Uterus (tissue), 3 donors: ENCODE measurements at regions not wholly inside any gene's neighbourhood (a gene's known extent, or its start where the extent isn't known, plus 50 kb on each side); places are given as distances from the start of the nearest gene placed in this dataset.

Source experiments
- DNase-seq, 2 donors: peaks; one replicate each; pipeline ENCODE4 v3.0.0-alpha.2; 2019 to 2020
- H3K27ac ChIP-seq, 2 donors: fragments of 200-600 bp; sonication (generic); 1 replicate in 1 of 2; 2 replicates in 1 of 2; pipeline ENCODE4 v1.5.1; 2016 to 2018
- H3K27me3 ChIP-seq, 2 donors: fragments of 200-600 bp; sonication (generic); one replicate each; pipeline ENCODE4 v1.5.1; 2018 to 2019; ENCODE audit warnings: control low read depth in 1 of 2
- H3K36me3 ChIP-seq, 2 donors: fragments of 200-600 bp; sonication (generic); one replicate each; pipeline ENCODE4 v1.5.1; 2019; ENCODE audit warnings: control low read depth in 1 of 2
- H3K4me1 ChIP-seq, 2 donors: fragments of 200-600 bp; sonication (generic); one replicate each; pipeline ENCODE4 v1.5.1; 2018 to 2019; ENCODE audit warnings: control low read depth in 1 of 2
- H3K4me3 ChIP-seq, 2 donors: fragments of 200-600 bp; sonication (generic); 1 replicate in 1 of 2; 2 replicates in 1 of 2; pipeline ENCODE4 v1.5.1; 2018 to 2019; ENCODE audit warnings: mild to moderate bottlenecking in 1 of 2
- H3K9me3 ChIP-seq, 2 donors: fragments of 200-600 bp; sonication (generic); one replicate each; pipeline ENCODE4 v1.5.1; 2019; ENCODE audit warnings: control low read depth in 1 of 2
- POLR2A ChIP-seq, 2 donors: fragments of 450-650 bp; IDR thresholded peaks; one replicate each; pipeline ENCODE4 v1.6.1; 2016; ENCODE audit warnings: antibody characterized with exemption in 2 of 2, mild to moderate bottlenecking in 1 of 2, moderate library complexity in 1 of 2
- intact Hi-C: fragments of 100-400 bp; cut with DNase I; formaldehyde crosslinking; loops from one replicate; pipeline ENCODE4 v1.15.1; 2023; ENCODE audit warnings: low total_unique reads
- TF ChIP-seq, protein P1 (sequence below), 4 experiments: fragments of 200-600 bp in 2 of 4; fragments of 450-650 bp in 2 of 4; sonication (generic) in 2 of 4; IDR thresholded peaks; one replicate each; pipeline ENCODE4 v1.5.1; 2016 to 2019; ENCODE audit warnings: antibody characterized with exemption in 4 of 4, mild to moderate bottlenecking in 2 of 4, moderate library complexity in 1 of 4
- donor health status: DM: yes; HTN: yes; CAD: no.

DNA sequence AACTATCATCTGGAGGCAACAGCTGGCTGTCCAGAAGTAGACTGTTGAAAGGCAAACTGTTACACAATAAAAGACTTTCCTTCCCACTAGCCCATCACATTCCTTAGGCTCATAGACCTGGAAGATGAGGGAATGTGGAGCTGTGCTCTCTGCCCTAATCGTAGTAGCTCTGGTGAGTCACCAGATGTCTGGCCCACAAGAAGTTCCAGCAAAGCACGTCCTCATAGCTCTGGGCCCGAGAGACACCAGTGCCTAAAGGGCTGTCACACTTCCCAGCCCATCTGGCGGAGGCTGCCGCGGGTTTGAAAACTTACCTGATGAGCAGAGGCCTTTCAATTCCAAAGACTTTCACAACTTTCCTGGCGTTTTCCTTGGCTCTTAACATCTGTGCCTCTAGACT, 81.7 kb upstream of the STOX2 start:
- Histone ChIP-seq H3K9me3 (no peaks in the 10 kb centered on the region), H3K36me3 (no peaks in the 10 kb centered on the region), H3K4me3 (no peak overlapping the region), H3K27ac (no peak overlapping the region), H3K4me1 (no peaks in the 10 kb centered on the region), H3K27me3 (no peaks in the 10 kb centered on the region)
- TF ChIP-seq, protein P1, sequence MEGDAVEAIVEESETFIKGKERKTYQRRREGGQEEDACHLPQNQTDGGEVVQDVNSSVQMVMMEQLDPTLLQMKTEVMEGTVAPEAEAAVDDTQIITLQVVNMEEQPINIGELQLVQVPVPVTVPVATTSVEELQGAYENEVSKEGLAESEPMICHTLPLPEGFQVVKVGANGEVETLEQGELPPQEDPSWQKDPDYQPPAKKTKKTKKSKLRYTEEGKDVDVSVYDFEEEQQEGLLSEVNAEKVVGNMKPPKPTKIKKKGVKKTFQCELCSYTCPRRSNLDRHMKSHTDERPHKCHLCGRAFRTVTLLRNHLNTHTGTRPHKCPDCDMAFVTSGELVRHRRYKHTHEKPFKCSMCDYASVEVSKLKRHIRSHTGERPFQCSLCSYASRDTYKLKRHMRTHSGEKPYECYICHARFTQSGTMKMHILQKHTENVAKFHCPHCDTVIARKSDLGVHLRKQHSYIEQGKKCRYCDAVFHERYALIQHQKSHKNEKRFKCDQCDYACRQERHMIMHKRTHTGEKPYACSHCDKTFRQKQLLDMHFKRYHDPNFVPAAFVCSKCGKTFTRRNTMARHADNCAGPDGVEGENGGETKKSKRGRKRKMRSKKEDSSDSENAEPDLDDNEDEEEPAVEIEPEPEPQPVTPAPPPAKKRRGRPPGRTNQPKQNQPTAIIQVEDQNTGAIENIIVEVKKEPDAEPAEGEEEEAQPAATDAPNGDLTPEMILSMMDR (IDR thresholded peaks at IDR 0.05), result no peak
- no peak for TF ChIP-seq POLR2A (IDR thresholded peaks at IDR 0.05)
- DNase-seq, result no peak
- intact Hi-C loops, result no loop called here

DNA sequence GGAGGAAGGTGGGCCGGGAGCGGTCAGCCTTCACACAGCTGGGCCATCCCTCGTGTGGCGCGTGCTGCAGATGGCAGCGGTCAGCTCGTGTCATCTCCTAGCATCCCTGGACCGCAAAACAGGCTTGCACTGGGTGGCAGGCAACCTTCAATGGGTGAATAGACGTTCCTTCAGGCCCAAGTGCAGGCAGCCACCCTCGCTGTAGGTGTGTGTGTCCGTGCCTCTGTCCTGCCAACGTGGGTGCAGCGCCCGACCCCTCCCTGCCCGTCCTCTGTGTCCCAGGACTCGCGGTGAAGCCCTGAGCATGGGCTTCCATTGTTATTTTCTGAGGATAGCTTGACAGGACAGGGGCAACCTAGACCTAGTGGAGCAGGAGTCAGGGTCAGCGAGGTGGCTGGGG, 79.8 kb upstream of the STOX2 start:
- no peaks in the 10 kb centered on the region for H3K27me3 ChIP-seq
- no peaks in the 10 kb centered on the region for H3K36me3 ChIP-seq
- intact Hi-C loops, result no loop called here
- no peak for DNase-seq
- no peaks in the 10 kb centered on the region for H3K9me3 ChIP-seq
- TF ChIP-seq, protein P1 (IDR thresholded peaks at IDR 0.05), result no peak
- TF ChIP-seq POLR2A (IDR thresholded peaks at IDR 0.05), result no peak
- H3K27ac ChIP-seq, result no peak overlapping the region
- no peak overlapping the region for H3K4me3 ChIP-seq
- no peaks in the 10 kb centered on the region for H3K4me1 ChIP-seq

DNA sequence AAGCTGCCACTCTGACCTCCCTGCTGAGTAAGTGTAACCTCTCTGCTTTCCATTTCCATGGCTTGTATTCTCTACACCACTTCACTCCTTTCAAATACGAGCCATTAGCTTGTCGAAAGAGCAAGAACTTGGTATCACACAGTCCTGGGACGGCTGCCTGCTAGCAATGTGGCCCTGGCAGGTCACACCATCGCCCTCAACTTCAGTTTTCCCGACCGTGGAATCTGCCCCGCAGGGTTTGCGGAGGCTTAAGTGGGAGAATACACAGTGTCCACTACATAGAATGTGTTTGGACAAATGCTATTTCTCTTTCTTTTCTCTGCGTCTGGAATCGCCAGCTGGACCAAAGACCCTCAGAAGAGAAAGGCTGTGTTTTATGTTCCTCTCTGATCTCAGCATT, 78.6 kb upstream of the STOX2 start:
- no peak for DNase-seq
- H3K9me3 ChIP-seq, result no peaks in the 10 kb centered on the region
- no peak for TF ChIP-seq POLR2A (IDR thresholded peaks at IDR 0.05)
- TF ChIP-seq, protein P1 (IDR thresholded peaks at IDR 0.05), result no peak
- H3K27ac ChIP-seq, result no peak overlapping the region
- no peak overlapping the region for H3K4me3 ChIP-seq
- intact Hi-C loops, result no loop called here
- no peaks in the 10 kb centered on the region for H3K4me1 ChIP-seq
- no peaks in the 10 kb centered on the region for H3K27me3 ChIP-seq
- H3K36me3 ChIP-seq, result no peaks in the 10 kb centered on the region

DNA sequence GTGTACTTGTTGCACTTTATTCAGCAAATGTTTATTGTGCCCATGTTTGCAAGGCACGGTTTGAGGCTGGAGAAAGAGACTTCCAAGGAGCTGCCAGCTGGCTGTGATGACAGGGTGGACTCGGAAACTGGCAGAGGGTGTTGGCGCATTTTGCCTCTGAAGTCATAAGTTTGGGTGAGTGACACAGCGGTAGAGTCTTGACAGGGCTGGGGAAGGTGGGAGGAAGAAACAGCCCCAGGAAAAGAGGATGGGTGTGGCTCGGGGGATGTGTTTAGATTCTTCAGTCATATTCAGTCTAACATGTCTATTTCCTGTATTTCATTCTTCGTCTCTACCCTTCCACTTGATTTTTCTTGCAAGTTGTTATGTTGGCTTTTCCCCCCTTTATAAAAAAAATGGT, 77.0 kb upstream of the STOX2 start:
- no peaks in the 10 kb centered on the region for H3K36me3 ChIP-seq
- H3K9me3 ChIP-seq, result no peaks in the 10 kb centered on the region
- intact Hi-C loops, result no loop called here
- no peaks in the 10 kb centered on the region for H3K27me3 ChIP-seq
- TF ChIP-seq, protein P1 (IDR thresholded peaks at IDR 0.05), result no peak
- TF ChIP-seq POLR2A (IDR thresholded peaks at IDR 0.05), result no peak
- no peak for DNase-seq
- no peak overlapping the region for H3K4me3 ChIP-seq
- H3K4me1 ChIP-seq, result no peaks in the 10 kb centered on the region
- no peak overlapping the region for H3K27ac ChIP-seq

DNA sequence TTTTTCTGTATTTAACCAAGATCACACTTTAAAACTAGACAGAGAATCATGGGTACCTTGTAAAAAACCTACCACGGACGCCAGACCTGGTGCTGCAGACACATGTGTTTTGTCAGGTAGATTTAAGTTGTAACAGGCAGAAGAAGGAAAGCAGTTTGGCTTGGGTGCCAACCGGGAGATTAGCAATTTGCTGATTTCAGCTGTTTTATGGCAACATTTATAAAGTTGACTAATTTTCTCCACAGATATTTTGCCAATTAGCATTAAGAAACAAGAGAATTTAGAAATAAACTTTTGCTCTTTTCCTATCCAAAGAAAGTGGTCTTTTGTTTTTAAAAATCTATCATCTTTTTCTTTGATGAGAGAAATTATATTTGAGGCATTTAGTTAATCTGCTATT, 76.3 kb upstream of the STOX2 start:
- no peak for DNase-seq
- Histone ChIP-seq H3K4me1 (no peaks in the 10 kb centered on the region), H3K27me3 (no peaks in the 10 kb centered on the region), H3K36me3 (no peaks in the 10 kb centered on the region), H3K4me3 (no peak overlapping the region), H3K9me3 (no peaks in the 10 kb centered on the region), H3K27ac (no peak overlapping the region)
- TF ChIP-seq, protein P1 (IDR thresholded peaks at IDR 0.05), result no peak
- no peak for TF ChIP-seq POLR2A (IDR thresholded peaks at IDR 0.05)
- intact Hi-C loops, result no loop called here
